GM18520 (cell line): ENCODE measurements at regions not wholly inside any gene's neighbourhood (a gene's known extent, or its start where the extent isn't known, plus 50 kb on each side); places are given as distances from the start of the nearest gene placed in this dataset.

Experiments used
- ATAC-seq: cut with Tn5 transposase; IDR thresholded peaks from one replicate; pipeline ENCODE4 v1.9.1; 2021; ENCODE audit not compliant: unreplicated experiment

GRCh38 chr5:107325866-107326265 is 344.9 kb downstream of the EFNA5 start:
- no peak for ATAC-seq

GRCh38 chr5:107324809-107325208 is 345.9 kb downstream of the EFNA5 start:
- ATAC-seq: no peak

GRCh38 chr5:107324071-107324470 is 346.7 kb downstream of the EFNA5 start:
- no peak for ATAC-seq

- no peak for ATAC-seq
Measured at GRCh38 chr5:107323536-107323935, 347.2 kb downstream of the EFNA5 start.

GRCh38 chr5:107322936-107323335 is 347.8 kb downstream of the EFNA5 start:
- no peak for ATAC-seq

GRCh38 chr5:107321906-107322305 is 348.8 kb downstream of the EFNA5 start:
- ATAC-seq: no peak

- ATAC-seq: no peak
Measured at GRCh38 chr5:107320846-107321245, 349.9 kb downstream of the EFNA5 start.

- ATAC-seq: no peak
Measured at GRCh38 chr5:107320376-107320775, 350.4 kb downstream of the EFNA5 start.

- ATAC-seq: no peak
Measured at GRCh38 chr5:107319901-107320300, 350.8 kb downstream of the EFNA5 start.

- no peak for ATAC-seq
Measured at GRCh38 chr5:107314330-107314729, 356.4 kb downstream of the EFNA5 start.

GRCh38 chr5:107313921-107314320 is 356.8 kb downstream of the EFNA5 start:
- no peak for ATAC-seq

- ATAC-seq: no peak
Measured at GRCh38 chr5:107313098-107313497, 357.6 kb downstream of the EFNA5 start.

GRCh38 chr5:107310181-107310580 is 360.6 kb downstream of the EFNA5 start:
- no peak for ATAC-seq

GRCh38 chr5:107306594-107306993 is 364.1 kb downstream of the EFNA5 start:
- ATAC-seq: no peak

- ATAC-seq: no peak
Measured at GRCh38 chr5:107306002-107306401, 364.7 kb downstream of the EFNA5 start.

- ATAC-seq: no peak
Measured at GRCh38 chr5:107304684-107305083, 366.1 kb downstream of the EFNA5 start.

GRCh38 chr5:107303171-107303968 is 367.4 kb downstream of the EFNA5 start:
- ATAC-seq: no peak

GRCh38 chr5:107302441-107302840 is 368.3 kb downstream of the EFNA5 start:
- no peak for ATAC-seq

GRCh38 chr5:107301999-107302398 is 368.7 kb downstream of the EFNA5 start:
- ATAC-seq: no peak

GRCh38 chr5:107300721-107301327 is 369.9 kb downstream of the EFNA5 start:
- no peak for ATAC-seq

- ATAC-seq: no peak
Measured at GRCh38 chr5:107296572-107296971, 374.2 kb downstream of the EFNA5 start.

GRCh38 chr5:107295914-107296313 is 374.8 kb downstream of the EFNA5 start:
- ATAC-seq: no peak

GRCh38 chr5:107294669-107295068 is 376.1 kb downstream of the EFNA5 start:
- no peak for ATAC-seq
